GM21737 (cell line): ENCODE measurements at regions not wholly inside any gene's neighbourhood (a gene's known extent, or its start where the extent isn't known, plus 50 kb on each side); places are given as distances from the start of the nearest gene placed in this dataset.

Source experiments
- ATAC-seq: cut with Tn5 transposase; IDR thresholded peaks from one replicate; pipeline ENCODE4 v1.9.1; 2021; ENCODE audit warnings: mild to moderate bottlenecking, moderate library complexity; ENCODE audit not compliant: unreplicated experiment

DNA sequence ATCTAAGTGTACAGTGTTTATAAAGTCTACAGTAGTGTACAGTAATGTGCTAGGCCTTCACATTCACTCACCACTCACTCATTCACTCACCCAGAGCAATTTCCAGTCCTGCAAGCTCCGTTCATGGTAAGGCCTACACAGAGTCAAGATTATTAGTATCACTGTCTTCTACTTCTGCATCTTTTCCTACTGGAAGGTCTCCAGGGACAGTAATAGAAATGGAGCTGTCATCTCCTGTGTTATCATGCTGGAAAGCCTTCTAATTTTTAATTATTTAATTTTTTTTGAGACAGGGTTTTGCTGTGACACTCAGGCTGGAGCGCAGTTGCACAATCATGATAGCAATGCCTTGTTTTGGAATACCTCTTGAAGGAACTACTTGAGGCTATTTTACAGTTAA lies 207.0 kb downstream of the HTR7 start:
- no peak for ATAC-seq

DNA sequence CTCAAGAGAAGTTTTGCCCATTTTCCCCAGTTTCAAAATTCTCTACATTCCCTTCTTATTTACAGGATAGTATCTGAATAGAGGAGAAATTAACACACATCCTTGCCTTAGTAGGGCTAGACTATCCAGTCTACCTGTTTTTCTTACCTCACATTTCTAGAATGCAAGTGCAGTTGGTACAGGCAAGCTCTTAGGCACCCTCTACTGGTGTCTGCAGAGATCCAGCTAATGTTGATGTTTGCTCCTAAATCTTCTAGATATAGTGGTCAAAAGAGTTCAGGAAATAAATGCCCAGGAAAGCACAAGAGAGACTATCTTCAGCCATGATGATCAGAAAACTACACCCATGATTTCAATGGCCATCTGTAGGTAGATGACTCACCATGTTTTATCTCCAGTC lies 205.3 kb downstream of the HTR7 start:
- ATAC-seq: no peak

DNA sequence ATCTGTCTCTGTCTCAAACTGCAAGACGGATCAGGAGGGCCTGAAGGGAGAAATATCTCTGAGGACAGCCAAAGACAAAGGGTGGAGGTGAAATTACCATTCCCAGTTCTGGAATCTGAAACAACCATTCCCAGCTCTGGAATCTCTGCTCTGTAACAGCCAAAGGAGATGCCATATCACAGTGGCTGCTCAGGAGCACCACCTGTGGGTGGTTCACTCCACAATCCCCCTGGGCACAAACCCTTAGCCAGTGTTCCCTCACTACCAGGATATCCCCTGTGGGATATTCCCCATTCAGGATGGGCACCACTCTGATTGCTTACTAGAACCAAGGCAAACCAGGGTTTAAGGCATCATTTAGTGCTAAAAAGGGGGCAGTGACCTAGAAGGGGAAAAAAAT lies 199.0 kb downstream of the HTR7 start:
- no peak for ATAC-seq

DNA sequence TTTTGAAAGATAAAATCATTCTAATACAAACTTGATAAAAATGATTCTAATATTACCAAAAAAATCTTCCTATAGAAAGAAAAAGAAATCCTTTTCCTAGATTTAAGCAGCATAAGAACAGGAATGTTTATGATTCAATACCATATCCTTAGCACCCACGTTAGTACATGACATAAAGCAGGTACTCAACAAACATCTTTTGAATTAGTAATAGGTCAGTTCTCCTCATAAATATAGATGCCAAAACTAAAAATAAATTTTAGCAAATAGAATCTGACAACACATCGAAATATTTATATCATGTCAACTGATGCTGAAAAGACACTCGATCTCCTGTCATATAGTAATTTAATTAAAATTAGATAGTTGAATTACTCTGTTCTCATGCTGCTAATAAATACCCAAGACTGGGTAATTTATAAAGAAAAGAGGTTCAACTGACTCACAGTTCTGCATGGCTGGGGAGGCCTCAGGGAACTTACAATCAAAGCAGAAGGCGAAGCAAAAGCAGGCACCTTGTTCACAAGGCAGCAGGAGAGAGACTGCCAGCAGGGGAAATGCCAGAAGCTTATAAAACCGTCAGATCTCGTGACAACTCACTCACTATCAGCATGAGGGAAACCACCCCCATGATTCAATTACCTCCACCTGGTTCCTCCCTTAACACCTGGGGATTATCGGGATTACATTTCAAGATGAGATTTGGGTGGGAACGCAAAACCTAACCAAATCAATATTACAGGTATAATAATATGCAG lies 191.8 kb downstream of the HTR7 start:
- ATAC-seq: no peak

DNA sequence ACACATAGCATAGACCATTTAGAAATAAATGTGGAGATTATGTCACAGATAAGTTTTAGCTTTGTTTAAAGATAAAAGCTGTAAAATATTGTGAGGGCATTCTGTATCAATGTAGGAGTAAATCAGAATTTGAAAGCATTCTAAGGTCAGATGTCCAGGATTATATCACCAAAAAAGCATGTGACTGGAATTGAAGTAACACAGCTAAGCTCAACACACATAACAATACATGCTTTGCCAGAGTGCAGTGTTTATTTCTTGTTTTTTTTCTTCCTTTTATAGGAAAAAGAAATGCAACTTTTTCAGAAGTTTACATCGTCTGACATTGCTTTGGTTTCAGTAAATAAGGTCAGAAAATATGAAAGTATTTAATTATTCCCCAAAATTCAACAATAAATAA lies 183.4 kb downstream of the HTR7 start:
- no peak for ATAC-seq

DNA sequence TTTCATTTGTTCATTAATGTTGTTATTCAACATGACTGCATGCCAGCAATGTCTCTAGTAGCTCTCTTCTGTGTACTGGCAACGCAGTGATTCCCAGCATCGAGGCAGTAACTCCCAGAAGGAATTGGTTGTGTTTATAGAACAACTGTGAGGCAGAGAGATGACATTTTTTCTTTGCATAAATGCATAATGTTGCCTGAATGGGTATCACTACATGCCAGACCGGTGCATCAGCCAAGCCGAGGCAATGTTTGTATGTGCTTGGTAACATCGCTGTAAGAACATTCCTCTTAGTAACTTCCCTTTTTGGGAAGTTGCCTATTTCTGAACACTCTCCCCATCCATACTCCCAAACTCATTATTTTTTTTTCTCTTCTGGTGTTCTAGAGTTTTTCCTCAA lies 182.9 kb downstream of the HTR7 start:
- ATAC-seq: no peak

DNA sequence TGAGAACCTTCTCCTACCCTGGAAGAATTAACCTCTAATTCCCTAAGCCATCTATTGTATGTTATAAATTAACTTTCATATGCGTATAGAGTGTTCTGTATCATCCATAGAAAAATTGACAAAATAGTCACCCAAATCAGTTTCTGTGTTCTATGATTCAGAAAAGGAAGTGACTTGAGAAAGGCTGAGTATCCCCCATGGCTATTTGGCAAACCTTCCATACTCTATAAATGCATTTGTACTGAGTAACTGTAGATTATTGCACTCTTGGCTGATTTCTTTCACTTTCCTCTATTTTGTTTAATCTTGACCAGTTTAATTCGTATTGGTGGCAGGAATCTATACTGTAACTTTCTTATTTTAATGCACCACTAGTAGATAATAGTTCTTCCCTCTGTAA lies 182.2 kb downstream of the HTR7 start:
- ATAC-seq: no peak
